Naive thymus-derived CD8-positive, alpha-beta T cell (primary cell): ENCODE measurements at regions not wholly inside any gene's neighbourhood (a gene's known extent, or its start where the extent isn't known, plus 50 kb on each side); places are given as distances from the start of the nearest gene placed in this dataset.

Source experiments
- ATAC-seq, 2 donors: fragments of 150-1000 bp; cut with Tn5 transposase in 1 of 2; sonication (Bioruptor Pico), chemical (Tn5 transposase) in 1 of 2; 1 replicate in 1 of 2; 2 replicates in 1 of 2; pipeline ENCODE4 v1.10.0; 2021; ENCODE audit warnings: mild to moderate bottlenecking in 2 of 2, moderate library complexity in 2 of 2
- POLR2A ChIA-PET: fragments of 350-600 bp; sonication (Branson Sonifier 250); formaldehyde crosslinking; loops from one replicate; lab custom pipeline; 2021; ENCODE audit warnings: antibody characterized with exemption; lab: Charles Lee
- DNase-seq, 10 donors: peaks; one replicate each; pipeline versions ENCODE4 v3.0.0 to v3.0.0-alpha.2; 2020 to 2022
- H3K27ac Mint-ChIP-seq, 10 donors: one replicate each; pipeline ENCODE4 v1.8.0; 2020 to 2022; ENCODE audit warnings: mild to moderate bottlenecking in 10 of 10, mixed read lengths in 10 of 10, moderate library complexity in 4 of 10, inconsistent platforms in 1 of 10
- H3K27me3 Mint-ChIP-seq, 5 donors: one replicate each; pipeline ENCODE4 v1.8.0; 2021 to 2022; ENCODE audit warnings: mixed read lengths in 5 of 5
- H3K36me3 Mint-ChIP-seq, 3 donors: one replicate each; pipeline ENCODE4 v1.8.0; 2020 to 2022; ENCODE audit warnings: mixed read lengths in 3 of 3, mild to moderate bottlenecking in 2 of 3, inconsistent platforms in 1 of 3
- H3K4me1 Mint-ChIP-seq, 4 donors: one replicate each; pipeline ENCODE4 v1.8.0; 2021 to 2022; ENCODE audit warnings: mixed read lengths in 4 of 4
- H3K4me3 Mint-ChIP-seq, 10 donors: one replicate each; pipeline ENCODE4 v1.8.0; 2020 to 2022; ENCODE audit warnings: mild to moderate bottlenecking in 10 of 10, mixed read lengths in 10 of 10, moderate library complexity in 6 of 10, inconsistent platforms in 1 of 10
- H3K9me3 Mint-ChIP-seq, 9 donors: one replicate each; pipeline ENCODE4 v1.8.0; 2020 to 2022; ENCODE audit warnings: mixed read lengths in 9 of 9, mild to moderate bottlenecking in 3 of 9, inconsistent platforms in 1 of 9, moderate library complexity in 1 of 9

DNA sequence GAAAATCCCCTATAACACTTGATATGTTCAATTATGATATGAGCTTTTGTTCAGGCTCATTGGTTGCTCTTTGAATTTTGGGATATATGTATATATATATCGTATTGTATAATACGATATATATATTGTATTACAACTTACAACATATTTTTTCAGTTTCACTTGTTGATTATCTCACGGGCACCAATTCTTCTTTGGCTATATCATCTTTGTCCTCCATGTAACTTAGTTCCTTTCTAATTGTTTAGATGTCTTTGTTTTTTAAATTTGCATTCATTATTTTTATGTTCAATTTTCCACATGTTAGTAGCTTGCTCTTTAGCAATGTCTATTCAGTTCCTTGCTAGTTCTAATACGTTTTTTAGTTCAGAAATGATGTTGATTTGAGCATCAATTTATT is 150.0 kb downstream of the BACH1 start:
- POLR2A ChIA-PET: interaction anchor here (1.0 to 3.6 kb wide), 10 partner anchors 12 to 430 kb away, joined by 3 to 20 read pairs (median 6); partner anchors contain the start of genes BACH1, CCT8, RWDD2B and USP16
- peaks cover 0 to 21% (median 3%) of the 10 kb centered on the region in 9 donors for H3K9me3 Mint-ChIP-seq
- peak in 1 of 10 donors; percentile 7 for DNase-seq
- peaks cover 13 to 30% (median 27%) of the 10 kb centered on the region in 4 donors for H3K4me1 Mint-ChIP-seq
- peaks cover 7 to 22% (median 10%) of the 10 kb centered on the region in 3 donors for H3K36me3 Mint-ChIP-seq
- peak overlapping the region; percentile 43 to 98 (median 96) for H3K27ac Mint-ChIP-seq
- ATAC-seq: no peak
- H3K27me3 Mint-ChIP-seq: no peaks in the 10 kb centered on the region
- peak overlapping the region in 9 of 10 donors; percentile 32 to 78 (median 73) for H3K4me3 Mint-ChIP-seq

DNA sequence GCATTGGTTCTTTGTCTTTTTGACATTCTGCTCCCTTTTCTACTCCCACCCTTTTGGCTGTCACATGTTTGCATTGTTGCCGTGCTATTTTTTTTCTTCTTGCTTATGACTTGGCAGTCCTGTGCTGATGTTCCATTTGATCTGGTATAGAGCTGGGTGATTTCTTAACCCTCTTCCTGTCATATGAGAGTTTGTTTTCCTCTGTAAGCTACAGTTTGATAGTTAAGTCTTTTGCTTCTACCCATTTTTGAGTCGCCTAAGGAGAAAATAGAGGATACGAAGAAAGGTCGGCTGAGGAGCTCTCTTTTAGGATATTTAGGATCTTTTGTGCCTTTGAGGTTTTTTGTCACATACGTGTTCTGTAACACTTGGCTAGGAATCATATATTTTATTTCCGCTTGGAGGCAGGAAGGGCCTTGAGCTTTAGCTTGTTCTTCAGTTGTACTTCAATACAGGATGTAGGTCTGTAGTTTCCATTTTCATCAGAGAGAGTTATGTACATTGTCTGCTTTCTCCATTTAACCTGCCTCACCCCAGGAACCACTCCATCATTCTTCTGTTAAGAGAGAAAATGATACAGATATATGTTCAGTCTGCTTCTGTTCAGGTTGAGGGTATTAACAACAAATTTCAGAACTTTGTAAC is 150.7 kb downstream of the BACH1 start:
- Mint-ChIP-seq H3K27me3 (no peaks in the 10 kb centered on the region), H3K4me3 (peak overlapping the region; percentile 32 to 78 (median 74)), H3K9me3 (peaks cover 0 to 21% (median 3%) of the 10 kb centered on the region in 9 donors), H3K36me3 (peaks cover 7 to 26% (median 10%) of the 10 kb centered on the region in 3 donors), H3K27ac (peak overlapping the region; percentile 43 to 98 (median 96)), H3K4me1 (peaks cover 13 to 30% (median 27%) of the 10 kb centered on the region in 4 donors)
- POLR2A ChIA-PET: interaction anchor here (1.0 to 3.6 kb wide), 12 partner anchors 10 to 430 kb away, joined by 3 to 20 read pairs (median 5); partner anchors contain the start of genes BACH1, CCT8, RWDD2B and USP16
- ATAC-seq: peak; percentile 90 to 94
- peak in 7 of 10 donors; percentile 15 to 88 (median 38) for DNase-seq

DNA sequence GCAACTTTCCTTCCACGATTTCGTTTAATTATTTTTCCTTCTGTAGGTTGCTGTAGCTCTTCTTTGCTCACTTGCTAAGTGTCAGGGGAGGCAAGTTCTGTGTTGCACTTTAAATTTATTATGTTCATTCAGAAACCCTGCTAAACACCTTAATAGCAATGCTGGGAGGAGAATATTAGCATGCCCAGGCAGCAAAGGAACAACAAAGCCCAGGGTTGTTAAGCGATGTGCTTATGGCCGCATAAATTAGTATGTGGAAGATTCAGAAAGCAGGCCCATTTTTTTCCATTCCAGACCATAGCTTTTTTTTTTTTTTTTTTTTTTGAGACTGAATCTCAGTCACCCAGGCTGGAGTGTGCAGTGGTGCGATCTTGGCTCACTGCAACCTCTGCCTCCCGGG is 151.3 kb downstream of the BACH1 start:
- Mint-ChIP-seq H3K4me3 (peak overlapping the region in 9 of 10 donors; percentile 25 to 78 (median 74)), H3K27ac (peak overlapping the region; percentile 43 to 98 (median 96)), H3K27me3 (no peaks in the 10 kb centered on the region), H3K36me3 (peaks cover 10 to 32% (median 12%) of the 10 kb centered on the region in 3 donors), H3K4me1 (peaks cover 14 to 30% (median 27%) of the 10 kb centered on the region in 4 donors), H3K9me3 (peaks cover 0 to 21% (median 3%) of the 10 kb centered on the region in 9 donors)
- no peak for DNase-seq
- POLR2A ChIA-PET: interaction anchor here (1.2 to 3.6 kb wide), 11 partner anchors 11 to 426 kb away, joined by 3 to 20 read pairs (median 5); partner anchors contain the start of genes BACH1, CCT8 and USP16
- ATAC-seq: no peak

DNA sequence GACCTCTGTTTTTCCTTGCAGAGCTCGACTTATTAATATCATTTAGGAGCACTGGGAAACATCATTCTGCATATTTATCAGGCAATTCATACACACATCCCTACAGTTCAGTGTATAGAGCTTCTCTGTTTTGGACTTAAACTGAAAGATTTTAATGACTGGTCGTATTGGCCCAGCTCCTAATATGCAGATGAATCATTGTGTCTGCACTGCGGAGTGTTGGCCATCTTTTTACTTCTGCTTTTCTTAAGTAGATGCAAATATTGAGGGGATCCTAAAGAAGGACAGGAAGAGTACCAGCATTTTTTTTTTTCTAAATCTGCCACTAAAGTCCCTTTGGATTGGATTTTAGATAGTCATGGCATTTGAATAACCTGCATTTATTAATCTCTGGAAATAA is 154.8 kb downstream of the BACH1 start:
- ATAC-seq (no peak), DNase-seq (no peak)
- POLR2A ChIA-PET: no interaction called here
- Mint-ChIP-seq H3K4me1 (peaks cover 13 to 28% (median 20%) of the 10 kb centered on the region in 4 donors), H3K27me3 (no peaks in the 10 kb centered on the region), H3K36me3 (peaks cover 11 to 32% (median 19%) of the 10 kb centered on the region in 3 donors), H3K9me3 (peaks cover 0 to 19% (median 3%) of the 10 kb centered on the region in 9 donors), H3K4me3 (no peak overlapping the region), H3K27ac (peak overlapping the region in 1 of 10 donors; percentile 26)

DNA sequence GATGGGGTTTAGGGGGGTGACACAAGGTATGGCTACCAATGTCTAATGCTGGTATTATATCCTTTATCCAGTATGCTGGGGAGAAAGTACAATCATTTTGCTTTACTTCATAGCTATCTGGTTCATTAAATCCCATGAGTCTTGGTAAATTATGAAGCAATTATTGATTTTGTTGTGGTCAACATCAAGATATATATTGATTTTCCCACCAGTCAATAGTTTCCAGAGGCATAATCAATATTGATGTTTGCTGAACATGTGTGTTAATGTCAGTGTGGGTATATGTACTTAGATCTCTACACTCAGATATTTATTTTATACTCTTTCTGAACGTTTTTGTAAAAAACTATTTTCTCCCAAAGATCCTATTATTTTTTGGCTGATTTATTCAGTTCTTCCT is 155.5 kb downstream of the BACH1 start:
- H3K9me3 Mint-ChIP-seq: peaks cover 0 to 13% (median under 1%) of the 10 kb centered on the region in 9 donors
- H3K4me1 Mint-ChIP-seq: peaks cover 10 to 21% (median 15%) of the 10 kb centered on the region in 4 donors
- ATAC-seq: no peak
- DNase-seq: no peak
- no peaks in the 10 kb centered on the region for H3K27me3 Mint-ChIP-seq
- peak overlapping the region in 1 of 10 donors; percentile 1 for H3K27ac Mint-ChIP-seq
- no peak overlapping the region for H3K4me3 Mint-ChIP-seq
- H3K36me3 Mint-ChIP-seq: peaks cover 14 to 28% (median 19%) of the 10 kb centered on the region in 3 donors
- POLR2A ChIA-PET: no interaction called here

DNA sequence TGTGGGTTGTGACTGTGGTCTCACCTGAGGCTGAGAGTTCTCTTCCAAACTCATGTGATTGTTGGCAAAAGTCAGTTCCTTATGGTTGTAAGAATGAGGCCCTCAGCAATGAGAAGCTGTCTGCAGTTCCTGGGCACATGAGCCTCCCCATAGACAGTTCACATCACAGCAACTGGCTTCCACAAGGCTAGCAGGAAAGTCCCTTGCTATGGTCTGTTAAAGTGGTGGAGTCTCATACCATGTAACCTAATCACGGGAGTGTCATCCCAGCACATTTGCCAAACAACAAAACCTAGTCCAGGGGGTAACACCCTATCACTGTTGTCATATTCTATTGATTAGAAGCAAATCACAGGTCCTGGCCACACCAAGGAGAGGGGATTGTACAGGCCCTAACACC is 163.8 kb downstream of the BACH1 start:
- Mint-ChIP-seq H3K9me3 (peaks cover 0 to 10% (median 0%) of the 10 kb centered on the region in 9 donors), H3K27ac (no peak overlapping the region), H3K27me3 (no peaks in the 10 kb centered on the region), H3K36me3 (peaks cover 4 to 36% (median 34%) of the 10 kb centered on the region in 3 donors), H3K4me1 (no peaks in the 10 kb centered on the region), H3K4me3 (no peak overlapping the region)
- POLR2A ChIA-PET: no interaction called here
- DNase-seq: no peak
- no peak for ATAC-seq

DNA sequence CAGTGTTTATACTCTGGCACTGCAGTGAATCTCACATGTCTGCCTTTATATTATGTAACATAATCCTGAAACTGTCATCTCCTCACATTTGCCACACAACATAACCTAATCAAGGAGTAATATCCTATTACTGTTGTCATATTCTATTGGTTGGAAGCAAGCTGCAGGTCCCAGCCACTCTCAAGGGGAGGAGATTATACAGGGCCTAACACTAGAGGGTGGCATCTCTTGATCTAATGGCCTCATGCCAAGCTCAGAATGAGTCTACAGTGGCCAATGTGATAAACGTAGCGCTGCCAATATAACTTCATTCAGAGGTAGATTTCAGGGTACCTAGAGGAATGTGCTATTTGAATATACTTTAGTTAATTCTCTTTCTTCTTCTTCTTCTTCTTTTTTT is 166.8 kb downstream of the BACH1 start:
- peaks cover 0 to 10% (median 0%) of the 10 kb centered on the region in 9 donors for H3K9me3 Mint-ChIP-seq
- peaks cover 4 to 27% (median 25%) of the 10 kb centered on the region in 3 donors for H3K36me3 Mint-ChIP-seq
- H3K27me3 Mint-ChIP-seq: no peaks in the 10 kb centered on the region
- no peak for ATAC-seq
- H3K4me3 Mint-ChIP-seq: no peak overlapping the region
- no peak overlapping the region for H3K27ac Mint-ChIP-seq
- POLR2A ChIA-PET: no interaction called here
- peaks cover 0 to 5% (median 0%) of the 10 kb centered on the region in 4 donors for H3K4me1 Mint-ChIP-seq
- no peak for DNase-seq

DNA sequence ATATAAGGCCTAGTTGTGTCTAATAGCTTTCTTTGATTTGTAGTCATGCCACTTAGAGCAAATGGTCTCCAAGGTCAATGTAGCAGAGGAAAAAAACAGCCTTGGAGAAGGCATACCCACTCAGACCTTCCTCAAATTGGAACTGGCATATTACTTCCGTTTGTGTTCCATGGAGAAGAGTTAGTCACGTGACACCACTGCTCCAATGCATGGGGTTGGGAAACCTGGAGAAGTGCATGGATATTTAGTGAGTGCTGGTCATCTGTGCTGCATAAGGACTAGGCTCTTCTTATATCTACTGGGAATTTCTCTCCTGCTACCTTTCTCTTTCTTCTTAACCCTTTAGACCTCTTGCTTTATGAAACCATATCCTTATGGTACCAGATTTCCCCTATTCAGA is 167.8 kb downstream of the BACH1 start:
- POLR2A ChIA-PET: no interaction called here
- H3K36me3 Mint-ChIP-seq: peaks cover 0 to 18% (median 16%) of the 10 kb centered on the region in 3 donors
- no peak for ATAC-seq
- no peak overlapping the region for H3K27ac Mint-ChIP-seq
- H3K4me3 Mint-ChIP-seq: no peak overlapping the region
- H3K27me3 Mint-ChIP-seq: no peaks in the 10 kb centered on the region
- H3K4me1 Mint-ChIP-seq: peaks cover 0 to 9% (median 0%) of the 10 kb centered on the region in 4 donors
- H3K9me3 Mint-ChIP-seq: peaks cover 0 to 1% (median 0%) of the 10 kb centered on the region in 9 donors
- no peak for DNase-seq

DNA sequence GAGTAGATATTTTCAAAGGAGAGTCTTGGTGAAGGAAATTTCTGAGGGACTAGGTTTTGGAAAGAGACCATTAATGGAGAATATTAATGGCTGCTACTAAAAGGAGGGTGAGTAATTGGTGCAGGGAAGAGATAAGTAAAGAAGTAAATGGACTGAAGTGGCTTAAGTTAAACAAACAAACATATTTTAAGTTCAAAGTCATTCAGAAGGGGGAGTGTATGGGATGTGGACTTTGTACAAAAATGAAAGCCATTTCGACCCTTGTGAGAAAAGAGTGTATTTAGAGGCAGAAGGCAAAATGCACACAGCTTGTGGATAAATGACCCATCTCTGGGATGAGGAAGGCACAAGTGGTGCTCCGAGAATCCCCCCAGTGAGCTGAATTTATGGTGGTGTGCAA is 171.7 kb downstream of the BACH1 start:
- Mint-ChIP-seq H3K27ac (no peak overlapping the region), H3K4me1 (peaks cover 0 to 9% (median 0%) of the 10 kb centered on the region in 4 donors), H3K9me3 (peaks cover 0 to 2% (median 0%) of the 10 kb centered on the region in 9 donors), H3K4me3 (no peak overlapping the region), H3K36me3 (peaks cover 4 to 19% (median 12%) of the 10 kb centered on the region in 3 donors), H3K27me3 (no peaks in the 10 kb centered on the region)
- no peak for ATAC-seq
- POLR2A ChIA-PET: interaction anchor here (0.6 kb wide), 1 partner anchor 15 kb away, joined by 3 read pairs; no protein-coding TSS in a partner anchor
- DNase-seq: no peak

DNA sequence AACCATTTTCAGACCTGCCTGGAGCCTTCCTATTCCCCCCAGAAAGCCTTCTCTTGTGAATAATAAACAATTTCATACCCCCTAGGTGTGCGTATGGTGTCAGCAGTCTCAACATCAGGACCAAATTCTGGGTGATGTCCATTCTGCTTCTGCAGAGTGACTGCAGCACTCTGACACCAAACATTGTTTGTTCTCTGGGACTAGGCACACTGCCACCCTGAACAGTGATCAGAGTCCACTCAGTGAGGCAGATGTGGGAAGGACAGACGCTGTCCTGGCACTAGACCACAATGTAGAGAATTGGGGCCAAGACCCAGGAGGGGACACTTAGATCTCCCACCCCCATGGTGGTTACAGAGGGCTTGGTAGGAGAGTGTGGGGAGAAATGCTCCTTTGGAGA is 175.1 kb downstream of the BACH1 start:
- Mint-ChIP-seq H3K27ac (peak overlapping the region in 2 of 10 donors; percentile 17 to 27), H3K36me3 (peaks cover 4 to 9% (median 5%) of the 10 kb centered on the region in 3 donors), H3K27me3 (no peaks in the 10 kb centered on the region), H3K4me1 (peaks cover 1 to 16% (median 5%) of the 10 kb centered on the region in 4 donors), H3K4me3 (no peak overlapping the region), H3K9me3 (peaks cover 0 to 2% (median 0%) of the 10 kb centered on the region in 9 donors)
- POLR2A ChIA-PET: no interaction called here
- ATAC-seq (no peak), DNase-seq (no peak)

DNA sequence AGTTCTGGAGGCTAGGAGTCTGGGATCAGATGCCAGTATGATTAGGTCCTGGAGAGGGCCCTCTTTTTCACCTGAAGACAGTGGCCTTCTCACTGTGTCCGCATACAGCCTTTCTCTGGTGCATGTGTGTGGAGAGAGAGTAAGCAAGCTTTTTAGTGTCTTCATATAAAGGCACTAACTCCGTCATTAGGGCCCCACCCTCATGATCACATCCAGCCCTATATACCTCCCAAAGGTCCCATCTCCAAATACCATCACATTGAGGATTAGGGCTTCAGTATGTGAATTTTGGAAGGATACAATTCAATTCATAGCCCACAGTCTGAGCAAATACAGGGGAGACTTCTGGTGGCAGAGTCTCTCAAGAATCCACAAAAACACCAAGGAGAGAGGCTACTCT is 176.6 kb downstream of the BACH1 start:
- H3K27me3 Mint-ChIP-seq: no peaks in the 10 kb centered on the region
- DNase-seq: no peak
- ATAC-seq: no peak
- H3K9me3 Mint-ChIP-seq: peaks cover 0 to 2% (median 0%) of the 10 kb centered on the region in 9 donors
- POLR2A ChIA-PET: no interaction called here
- H3K4me3 Mint-ChIP-seq: peak overlapping the region in 1 of 10 donors; percentile 30
- H3K27ac Mint-ChIP-seq: no peak overlapping the region
- H3K4me1 Mint-ChIP-seq: peaks cover 1 to 13% (median 5%) of the 10 kb centered on the region in 4 donors
- peaks cover 4 to 9% (median 5%) of the 10 kb centered on the region in 3 donors for H3K36me3 Mint-ChIP-seq

DNA sequence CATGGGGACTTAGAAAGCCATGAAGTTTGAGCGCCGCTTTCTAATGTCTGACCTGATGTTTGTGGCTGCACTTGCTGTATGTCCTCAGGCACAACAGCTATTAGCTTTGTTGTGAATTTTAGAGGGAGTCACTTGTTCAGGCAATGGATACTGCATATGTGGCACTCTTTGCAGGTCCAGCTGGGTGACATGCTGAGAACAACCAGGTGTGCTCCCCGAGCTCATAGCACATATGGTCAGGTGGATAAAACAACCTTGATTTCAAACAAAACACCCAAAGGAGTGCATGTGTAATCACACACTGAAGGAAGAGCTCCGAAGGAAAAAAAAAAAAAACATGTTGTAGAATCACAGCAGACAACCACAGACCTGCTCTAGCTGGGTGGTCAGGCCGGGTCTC is 178.6 kb downstream of the BACH1 start:
- no peak for ATAC-seq
- H3K4me1 Mint-ChIP-seq: peaks cover 1 to 7% (median 4%) of the 10 kb centered on the region in 4 donors
- POLR2A ChIA-PET: no interaction called here
- H3K27ac Mint-ChIP-seq: peak overlapping the region in 2 of 10 donors; percentile 32 to 71
- peaks cover 4 to 9% (median 5%) of the 10 kb centered on the region in 3 donors for H3K36me3 Mint-ChIP-seq
- no peaks in the 10 kb centered on the region for H3K27me3 Mint-ChIP-seq
- no peak overlapping the region for H3K4me3 Mint-ChIP-seq
- H3K9me3 Mint-ChIP-seq: peaks cover 0 to 2% (median 0%) of the 10 kb centered on the region in 9 donors
- no peak for DNase-seq

DNA sequence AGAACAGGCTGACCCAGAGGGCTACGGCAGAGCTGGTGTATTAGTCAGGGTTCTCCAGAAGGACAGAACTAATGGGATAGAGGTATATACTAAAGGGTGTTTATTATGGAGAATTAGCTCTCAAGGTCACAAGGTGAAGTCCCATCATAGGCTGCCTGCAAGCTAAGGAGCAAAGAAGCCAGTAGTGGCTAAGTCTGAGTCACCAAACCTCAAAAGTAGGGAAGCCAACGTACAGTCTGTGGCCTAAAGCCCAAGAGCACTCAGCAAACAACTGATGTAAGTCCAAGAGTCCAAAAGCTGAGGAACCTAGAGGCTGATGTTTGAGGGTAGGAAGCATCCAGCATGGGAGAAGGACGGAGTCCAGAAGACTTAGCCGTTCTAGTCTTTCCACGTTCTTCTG is 179.2 kb downstream of the BACH1 start:
- DNase-seq: no peak
- Mint-ChIP-seq H3K9me3 (peaks cover 0 to 3% (median 0%) of the 10 kb centered on the region in 9 donors), H3K27ac (no peak overlapping the region), H3K4me3 (no peak overlapping the region), H3K36me3 (peaks cover 4 to 7% (median 5%) of the 10 kb centered on the region in 3 donors), H3K27me3 (no peaks in the 10 kb centered on the region), H3K4me1 (peaks cover 1 to 7% (median 4%) of the 10 kb centered on the region in 4 donors)
- ATAC-seq: no peak
- POLR2A ChIA-PET: no interaction called here
